Uterus (tissue), 3 donors: ENCODE measurements at regions not wholly inside any gene's neighbourhood (a gene's known extent, or its start where the extent isn't known, plus 50 kb on each side); places are given as distances from the start of the nearest gene placed in this dataset.

Experiments used
- DNase-seq, 2 donors: peaks; one replicate each; pipeline ENCODE4 v3.0.0-alpha.2; 2019 to 2020
- H3K27ac ChIP-seq, 2 donors: fragments of 200-600 bp; sonication (generic); 1 replicate in 1 of 2; 2 replicates in 1 of 2; pipeline ENCODE4 v1.5.1; 2016 to 2018
- H3K27me3 ChIP-seq, 2 donors: fragments of 200-600 bp; sonication (generic); one replicate each; pipeline ENCODE4 v1.5.1; 2018 to 2019; ENCODE audit warnings: control low read depth in 1 of 2
- H3K36me3 ChIP-seq, 2 donors: fragments of 200-600 bp; sonication (generic); one replicate each; pipeline ENCODE4 v1.5.1; 2019; ENCODE audit warnings: control low read depth in 1 of 2
- H3K4me1 ChIP-seq, 2 donors: fragments of 200-600 bp; sonication (generic); one replicate each; pipeline ENCODE4 v1.5.1; 2018 to 2019; ENCODE audit warnings: control low read depth in 1 of 2
- H3K4me3 ChIP-seq, 2 donors: fragments of 200-600 bp; sonication (generic); 1 replicate in 1 of 2; 2 replicates in 1 of 2; pipeline ENCODE4 v1.5.1; 2018 to 2019; ENCODE audit warnings: mild to moderate bottlenecking in 1 of 2
- H3K9me3 ChIP-seq, 2 donors: fragments of 200-600 bp; sonication (generic); one replicate each; pipeline ENCODE4 v1.5.1; 2019; ENCODE audit warnings: control low read depth in 1 of 2
- CTCF ChIP-seq, 4 experiments: fragments of 200-600 bp in 2 of 4; fragments of 450-650 bp in 2 of 4; sonication (generic) in 2 of 4; IDR thresholded peaks; one replicate each; pipeline ENCODE4 v1.5.1; 2016 to 2019; ENCODE audit warnings: antibody characterized with exemption in 4 of 4, mild to moderate bottlenecking in 2 of 4, moderate library complexity in 1 of 4
- POLR2A ChIP-seq, 2 donors: fragments of 450-650 bp; IDR thresholded peaks; one replicate each; pipeline ENCODE4 v1.6.1; 2016; ENCODE audit warnings: antibody characterized with exemption in 2 of 2, mild to moderate bottlenecking in 1 of 2, moderate library complexity in 1 of 2
- intact Hi-C: fragments of 100-400 bp; cut with DNase I; formaldehyde crosslinking; loops from one replicate; pipeline ENCODE4 v1.15.1; 2023; ENCODE audit warnings: low total_unique reads
- donor health status: DM: yes; HTN: yes; CAD: no.

GRCh38 chrX:27354021-27354420 is 109.1 kb downstream of the PPP4R3C start:
- DNase-seq, result no peak
- intact Hi-C loops, result no loop called here
- Histone ChIP-seq H3K4me3 (no peak overlapping the region), H3K27me3 (peaks cover 0 to 6% of the 10 kb centered on the region in 2 donors), H3K4me1 (no peaks in the 10 kb centered on the region), H3K9me3 (no peaks in the 10 kb centered on the region), H3K27ac (no peak overlapping the region), H3K36me3 (no peaks in the 10 kb centered on the region)
- TF ChIP-seq POLR2A (IDR thresholded peaks at IDR 0.05) (no peak), CTCF (IDR thresholded peaks at IDR 0.05) (no peak)

- no peaks in the 10 kb centered on the region for H3K36me3 ChIP-seq
- no peak overlapping the region for H3K27ac ChIP-seq
- H3K4me3 ChIP-seq, result no peak overlapping the region
- no peaks in the 10 kb centered on the region for H3K9me3 ChIP-seq
- no peaks in the 10 kb centered on the region for H3K4me1 ChIP-seq
- peaks cover 0 to 6% of the 10 kb centered on the region in 2 donors for H3K27me3 ChIP-seq
- no peak for DNase-seq
- TF ChIP-seq POLR2A (IDR thresholded peaks at IDR 0.05) (no peak), CTCF (IDR thresholded peaks at IDR 0.05) (no peak)
- intact Hi-C loops, result no loop called here
Observed at GRCh38 chrX:27350476-27350875, 112.7 kb downstream of the PPP4R3C start.

GRCh38 chrX:27336466-27337091 is 126.6 kb downstream of the PPP4R3C start:
- peak; percentile 12 to 39 (median 29) for TF ChIP-seq CTCF (IDR thresholded peaks at IDR 0.05)
- TF ChIP-seq POLR2A (IDR thresholded peaks at IDR 0.05), result no peak
- no peaks in the 10 kb centered on the region for H3K9me3 ChIP-seq
- no peaks in the 10 kb centered on the region for H3K4me1 ChIP-seq
- no peaks in the 10 kb centered on the region for H3K36me3 ChIP-seq
- H3K27ac ChIP-seq, result no peak overlapping the region
- no peak for DNase-seq
- H3K27me3 ChIP-seq, result peaks cover 0 to 5% of the 10 kb centered on the region in 2 donors
- intact Hi-C loops, result no loop called here
- no peak overlapping the region for H3K4me3 ChIP-seq

GRCh38 chrX:27321632-27322031 is 141.5 kb downstream of the PPP4R3C start:
- H3K4me3 ChIP-seq, result no peak overlapping the region
- intact Hi-C loops, result no loop called here
- no peaks in the 10 kb centered on the region for H3K4me1 ChIP-seq
- no peaks in the 10 kb centered on the region for H3K27me3 ChIP-seq
- no peak for DNase-seq
- no peaks in the 10 kb centered on the region for H3K9me3 ChIP-seq
- TF ChIP-seq CTCF (IDR thresholded peaks at IDR 0.05), result no peak
- no peak for TF ChIP-seq POLR2A (IDR thresholded peaks at IDR 0.05)
- H3K36me3 ChIP-seq, result no peaks in the 10 kb centered on the region
- H3K27ac ChIP-seq, result no peak overlapping the region

- no peaks in the 10 kb centered on the region for H3K36me3 ChIP-seq
- TF ChIP-seq CTCF (IDR thresholded peaks at IDR 0.05), result no peak
- TF ChIP-seq POLR2A (IDR thresholded peaks at IDR 0.05), result no peak
- H3K4me3 ChIP-seq, result no peak overlapping the region
- peaks cover 0 to 6% of the 10 kb centered on the region in 2 donors for H3K27me3 ChIP-seq
- intact Hi-C loops, result no loop called here
- no peaks in the 10 kb centered on the region for H3K9me3 ChIP-seq
- no peak for DNase-seq
- no peak overlapping the region for H3K27ac ChIP-seq
- no peaks in the 10 kb centered on the region for H3K4me1 ChIP-seq
Observed at GRCh38 chrX:27309406-27309805, 153.7 kb downstream of the PPP4R3C start.
